HCEC 1CT (cell line): ENCODE measurements at regions not wholly inside any gene's neighbourhood (a gene's known extent, or its start where the extent isn't known, plus 50 kb on each side); places are given as distances from the start of the nearest gene placed in this dataset.
"Not testable (repeated sequence)": the region's sequence is repeated elsewhere in the genome, so short reads cannot be mapped to it uniquely, and the experiment has no call there.

Experiments
- DNase-seq: peaks from one replicate; pipeline ENCODE4 v3.0.0-alpha.2; 2017

GRCh38 chr20:57091748-57092111, 174.7 kb downstream of the BMP7 start:
- DNase-seq, result no peak

- no peak for DNase-seq
Measured at GRCh38 chr20:57092112-57092899, 174.1 kb downstream of the BMP7 start.

GRCh38 chr20:57092900-57093530, 173.4 kb downstream of the BMP7 start:
- DNase-seq, result no peak

GRCh38 chr20:57093766-57094165, 172.7 kb downstream of the BMP7 start:
- no peak for DNase-seq

DNA sequence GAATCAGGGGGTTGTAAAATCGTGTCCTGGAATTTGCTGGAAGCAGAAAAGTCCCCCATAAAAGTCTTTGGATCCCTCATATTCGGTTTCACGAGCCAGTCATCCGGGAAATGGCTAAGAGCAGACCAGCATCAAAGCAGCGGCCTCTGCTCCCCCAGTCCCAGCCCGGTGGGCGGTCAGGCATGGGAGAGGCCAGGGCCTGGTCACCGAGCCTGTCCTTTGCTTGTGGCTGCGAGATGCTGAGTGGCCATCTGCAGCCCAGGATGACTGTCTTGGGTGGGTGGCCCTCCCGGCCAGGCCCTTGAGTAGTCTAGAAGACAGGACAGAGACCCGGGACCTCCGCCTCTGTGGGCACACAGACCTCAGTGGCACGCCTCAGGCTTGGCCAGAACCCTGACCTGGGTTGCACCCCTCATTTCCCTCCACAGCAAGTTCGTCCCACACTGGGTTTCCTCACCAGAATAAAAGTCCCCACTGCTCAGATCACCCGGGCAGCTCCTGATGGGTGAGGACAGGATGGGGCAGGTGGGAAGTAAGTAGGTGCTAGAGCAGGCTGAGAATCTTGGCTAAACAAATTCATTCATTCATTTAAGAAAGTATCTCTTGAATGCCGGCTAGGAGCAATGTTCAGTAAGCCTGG, 172.1 kb downstream of the BMP7 start:
- no peak for DNase-seq

DNA sequence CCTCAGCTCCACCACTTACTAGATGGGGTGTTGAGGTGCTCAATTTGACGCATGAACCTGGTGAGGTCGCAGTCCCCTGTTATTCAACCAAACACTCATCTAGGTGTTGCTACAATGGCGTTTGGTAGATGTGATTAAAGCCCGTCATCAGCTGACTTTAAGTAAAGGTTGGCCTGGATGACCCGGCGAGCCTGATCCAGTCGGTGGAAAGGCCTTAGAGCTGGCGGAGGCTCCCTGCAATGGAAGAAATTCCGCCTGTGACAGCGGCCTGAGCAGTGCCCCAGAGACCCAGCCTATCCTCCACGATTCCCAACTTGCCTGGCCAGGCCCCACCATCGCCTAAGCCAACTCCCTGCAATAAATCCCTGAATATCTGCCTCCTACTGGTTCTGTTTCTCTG, 171.4 kb downstream of the BMP7 start:
- no peak for DNase-seq

DNA sequence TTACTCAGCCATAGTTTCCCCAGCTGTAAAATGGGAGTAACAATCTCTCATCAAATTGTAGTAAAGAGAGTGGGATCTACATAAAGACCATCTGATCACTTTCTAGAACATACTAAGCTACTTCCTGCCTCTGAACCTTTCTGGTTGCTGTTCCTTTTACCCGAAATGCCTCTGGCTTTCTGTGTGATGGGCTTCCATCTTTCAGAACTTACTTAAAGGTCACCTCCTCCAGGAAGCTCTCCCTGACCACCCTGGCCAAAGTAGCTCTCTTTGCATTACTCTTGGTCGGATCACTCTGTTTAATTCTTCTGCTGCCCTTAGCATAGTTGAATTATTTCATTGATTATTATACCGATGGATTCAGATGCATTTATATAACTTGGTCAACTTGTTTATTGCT, 171.0 kb downstream of the BMP7 start:
- no peak for DNase-seq

DNA sequence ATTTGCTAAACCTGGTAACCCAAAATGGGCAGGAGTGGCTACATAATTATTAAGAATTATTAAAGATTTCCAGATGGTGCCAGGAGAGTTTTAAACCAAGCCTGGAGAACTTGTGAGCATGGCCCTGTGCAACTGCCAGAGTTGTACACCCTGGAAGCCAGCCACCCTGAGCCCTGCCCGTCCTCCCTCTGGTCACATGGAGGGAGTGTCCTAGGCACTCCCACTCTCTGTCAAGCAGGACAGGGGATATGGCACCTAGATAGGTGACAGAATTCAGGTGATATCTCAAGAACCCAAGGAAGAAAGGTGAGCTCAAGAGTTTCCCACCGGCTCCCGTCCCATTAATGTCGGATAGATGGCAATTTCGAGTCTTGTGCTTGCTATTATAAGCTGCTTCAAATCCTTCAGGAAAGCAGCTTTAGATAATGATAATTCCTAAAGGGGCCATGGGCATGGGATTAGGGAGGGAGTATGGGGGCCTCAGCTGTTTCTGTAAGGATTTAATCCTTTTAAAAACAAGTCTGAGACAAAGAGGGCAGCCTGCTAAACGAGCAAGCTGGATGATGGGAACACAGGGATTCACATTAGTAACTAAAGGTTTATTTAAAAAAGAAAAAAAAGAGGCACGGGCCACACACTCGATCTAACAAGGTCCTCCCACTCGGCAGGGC, 169.1 kb downstream of the BMP7 start:
- DNase-seq, result no peak

DNA sequence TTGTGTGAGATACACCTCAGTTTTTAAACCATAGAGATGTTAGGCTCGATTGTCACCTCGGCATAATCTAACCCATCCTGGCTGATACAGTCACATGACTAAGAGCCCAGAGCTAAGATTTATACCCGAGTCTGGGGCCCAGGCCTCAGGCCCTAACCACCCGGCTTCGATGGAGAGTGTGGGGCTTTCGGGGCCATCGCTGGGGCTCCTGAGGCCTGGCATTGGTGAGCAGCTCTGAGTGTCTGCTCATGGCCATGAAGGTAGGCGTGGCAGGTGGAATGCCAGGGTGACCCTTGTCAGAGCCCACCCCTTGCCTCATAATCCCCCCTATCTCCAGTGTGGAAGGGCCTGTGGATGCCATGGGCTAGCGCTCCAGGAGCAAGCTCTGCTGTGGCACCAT, 164.3 kb downstream of the BMP7 start:
- DNase-seq, result no peak

- DNase-seq, result no peak
Measured at GRCh38 chr20:57102566-57102965, 163.9 kb downstream of the BMP7 start.

GRCh38 chr20:57103146-57103800, 163.2 kb downstream of the BMP7 start:
- DNase-seq, result no peak

DNA sequence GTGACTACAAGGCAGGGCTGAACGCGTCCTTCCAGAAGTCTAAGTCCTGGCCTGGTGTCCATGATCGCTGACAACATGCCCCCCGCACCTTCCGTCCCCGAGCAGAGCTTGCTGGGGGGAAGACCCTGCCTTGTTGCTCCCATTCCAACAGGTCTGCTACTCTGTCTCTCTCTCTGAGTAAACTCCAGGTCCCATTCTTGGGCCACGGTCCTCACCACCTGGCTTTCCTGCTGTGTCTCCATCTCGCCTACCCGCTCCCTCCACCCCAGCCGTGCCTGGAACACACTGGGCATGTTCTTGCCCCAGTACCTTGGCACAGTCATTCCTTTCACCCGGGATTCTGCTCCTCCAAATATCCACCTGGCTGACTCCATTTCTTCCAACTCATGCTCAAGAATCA, 162.3 kb downstream of the BMP7 start:
- DNase-seq, result no peak

- no peak for DNase-seq
Measured at GRCh38 chr20:57104651-57105204, 161.7 kb downstream of the BMP7 start.

DNA sequence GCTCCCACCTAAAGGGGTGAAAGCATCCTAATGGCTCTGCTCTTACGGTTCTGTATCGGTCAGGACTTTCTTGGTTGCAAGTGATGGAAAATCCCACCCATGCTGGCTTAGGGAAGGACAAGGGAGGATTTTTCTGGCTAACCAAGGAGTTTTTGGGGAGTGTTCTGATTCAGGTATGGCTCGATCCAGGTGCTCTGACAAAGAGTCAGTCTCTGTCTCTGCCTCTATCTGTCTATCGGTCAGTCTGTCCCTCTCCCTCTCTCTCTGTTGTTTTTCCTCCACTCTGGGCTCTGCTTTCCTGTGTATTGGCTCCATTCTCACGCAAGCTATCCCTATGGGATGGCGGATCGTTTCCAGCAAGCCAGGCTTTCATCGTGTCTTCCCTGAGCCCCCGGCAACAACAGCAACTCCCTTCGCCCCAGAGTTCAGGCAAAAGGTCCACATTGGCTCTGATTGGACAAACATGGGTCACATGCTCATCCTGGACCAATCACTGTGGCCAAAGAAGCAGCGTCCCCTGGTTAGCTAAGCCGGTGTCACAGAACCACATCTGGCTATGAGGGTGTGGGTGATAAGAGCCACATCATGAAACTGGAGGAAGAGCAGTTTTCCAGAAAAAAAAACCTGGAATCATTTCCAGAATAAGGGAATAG, 160.3 kb downstream of the BMP7 start:
- DNase-seq, result no peak

- no peak for DNase-seq
Measured at GRCh38 chr20:57106692-57107091, 159.7 kb downstream of the BMP7 start.

- no peak for DNase-seq
Measured at GRCh38 chr20:57107208-57107607, 159.2 kb downstream of the BMP7 start.

DNA sequence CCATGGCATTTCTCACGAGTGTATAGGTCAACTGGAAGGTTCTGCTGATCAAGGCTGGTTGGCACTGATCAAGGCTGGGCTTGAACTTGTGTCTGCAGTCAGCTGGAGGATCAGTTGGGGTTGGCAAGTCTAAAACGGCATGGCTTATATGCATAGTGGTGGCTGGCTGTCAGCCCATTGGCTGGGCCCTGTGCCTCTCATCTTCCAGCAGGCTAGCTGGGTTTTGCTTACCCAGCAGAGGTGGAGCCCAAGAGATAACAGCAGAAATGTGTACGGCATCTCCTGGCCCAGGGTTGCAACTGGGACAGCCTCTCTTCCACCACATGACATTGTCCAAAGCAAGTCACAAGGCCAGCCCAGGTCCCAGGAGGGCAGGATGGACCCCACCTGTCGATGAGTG, 158.2 kb downstream of the BMP7 start:
- DNase-seq, result no peak

- DNase-seq, result no peak
Measured at GRCh38 chr20:57108742-57109570, 157.5 kb downstream of the BMP7 start.

GRCh38 chr20:57109571-57109953, 156.9 kb downstream of the BMP7 start:
- DNase-seq, result no peak

DNA sequence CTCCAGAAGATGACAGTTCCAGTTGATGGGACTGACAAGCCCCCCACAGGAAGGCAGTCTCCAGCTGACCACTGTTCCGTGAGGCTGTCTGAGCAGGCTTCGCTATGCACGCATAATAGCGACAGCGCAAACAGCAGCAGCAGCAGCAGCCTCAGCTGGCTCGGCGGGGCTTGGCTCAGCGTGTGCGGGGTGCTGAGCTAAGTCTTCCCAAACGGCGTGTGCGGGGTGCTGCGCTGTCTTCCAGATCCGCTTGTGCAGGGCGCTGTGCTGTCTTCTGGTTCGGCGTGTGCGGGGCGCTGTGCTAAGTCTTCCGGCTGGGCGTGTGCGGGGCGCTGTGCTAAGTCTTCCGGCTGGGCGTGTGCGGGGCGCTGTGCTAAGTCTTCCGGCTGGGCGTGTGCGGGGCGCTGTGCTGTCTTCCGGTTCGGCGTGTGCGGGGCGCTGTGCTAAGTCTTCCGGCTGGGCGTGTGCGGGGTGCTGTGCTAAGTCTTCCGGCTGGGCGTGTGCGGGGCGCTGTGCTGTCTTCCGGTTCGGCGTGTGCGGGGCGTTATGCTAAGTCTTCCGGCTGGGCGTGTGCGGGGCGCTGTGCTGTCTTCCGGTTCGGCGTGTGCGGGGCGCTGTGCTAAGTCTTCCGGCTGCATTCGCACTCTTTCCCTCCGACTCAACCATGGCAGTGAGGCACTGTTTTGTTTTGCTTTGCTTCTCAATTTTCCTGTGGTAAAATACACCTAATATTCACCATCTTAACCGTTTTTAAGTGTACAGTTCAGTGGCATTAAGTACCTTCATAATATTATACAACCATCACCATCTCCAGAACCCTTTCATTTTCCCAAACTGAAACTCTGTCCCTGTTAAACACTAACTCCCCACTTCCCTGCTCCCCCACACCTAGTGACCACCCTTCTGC, 156.1 kb downstream of the BMP7 start:
- DNase-seq, result not testable (repeated sequence)
